Fibroblast of lung (primary cell): ENCODE measurements at regions not wholly inside any gene's neighbourhood (a gene's known extent, or its start where the extent isn't known, plus 50 kb on each side); places are given as distances from the start of the nearest gene placed in this dataset.

Experiments
- CTCF ChIP-seq, 2 donors: IDR thresholded peaks in 1 of 2; conservative IDR thresholded peaks in 1 of 2; 1 replicate in 1 of 2; 2 replicates in 1 of 2; pipeline ENCODE4 v1.5.1; 2011 to 2012; ENCODE audit warnings: low read length in 2 of 2, control low read depth in 1 of 2, inconsistent platforms in 1 of 2, low read depth in 1 of 2, mild to moderate bottlenecking in 1 of 2
- EZH2 ChIP-seq: IDR thresholded peaks from 2 replicates; pipeline ENCODE4 v1.5.1; 2012; ENCODE audit warnings: low read length, control low read depth, mild to moderate bottlenecking; ENCODE audit errors: missing control alignments

- TF ChIP-seq CTCF (conservative IDR thresholded peaks at IDR 0.05 in 1 of 2, IDR thresholded peaks at IDR 0.05 in 1 of 2; ENCODE audit: low read depth in 1 of 2, low read length in 2 of 2) = no peak
- no peak for TF ChIP-seq EZH2
Observed at GRCh38 chr13:107066355-107066754, 498.4 kb upstream of the ARGLU1 start.
